ENCODE measurements at regions not wholly inside any gene's neighbourhood (a gene's known extent, or its start where the extent isn't known, plus 50 kb on each side); places are given as distances from the start of the nearest gene placed in this dataset.

GRCh38 chr12:92505254-92506231 is 197.2 kb upstream of the PLEKHG7 start:
- intact Hi-C loops (cut with micrococcal nuclease) = loop anchor here (1.0 to 5.0 kb wide), 7 partner anchors 11 to 1123 kb away; no protein-coding TSS in a partner anchor

DNA sequence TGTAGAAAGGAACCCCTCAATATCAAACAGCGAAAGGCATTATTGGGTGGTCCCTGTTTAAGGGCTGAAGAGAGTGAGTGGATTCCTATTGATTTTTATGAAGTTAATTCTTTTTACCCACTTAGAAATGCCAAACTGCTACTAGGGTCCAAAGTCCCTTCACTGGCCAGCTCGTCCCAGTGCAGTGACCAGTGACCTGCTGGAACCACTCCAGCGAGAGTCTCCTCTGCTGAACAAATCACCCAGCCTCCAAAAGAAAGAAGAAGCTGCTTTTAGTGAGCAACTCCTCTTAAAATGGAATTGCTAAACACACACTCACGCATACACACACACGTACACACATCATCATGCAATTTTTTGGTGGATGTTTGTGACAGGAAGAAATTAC is 198.2 kb upstream of the PLEKHG7 start:
- intact Hi-C loops (cut with micrococcal nuclease) = loop anchor here (2.0 to 5.0 kb wide), 2 partner anchors 148 to 318 kb away; no protein-coding TSS in a partner anchor

GRCh38 chr12:92503971-92504593 is 198.7 kb upstream of the PLEKHG7 start:
- intact Hi-C loops (cut with micrococcal nuclease) = loop anchor here (1.0 to 5.0 kb wide), 3 partner anchors 52 to 317 kb away; no protein-coding TSS in a partner anchor

- intact Hi-C loops (cut with micrococcal nuclease) = loop anchor here (1.0 to 5.0 kb wide), 2 partner anchors 53 to 149 kb away; no protein-coding TSS in a partner anchor
These were observed 199.5 kb upstream of the PLEKHG7 start for GRCh38 chr12:92503029-92503931.

DNA sequence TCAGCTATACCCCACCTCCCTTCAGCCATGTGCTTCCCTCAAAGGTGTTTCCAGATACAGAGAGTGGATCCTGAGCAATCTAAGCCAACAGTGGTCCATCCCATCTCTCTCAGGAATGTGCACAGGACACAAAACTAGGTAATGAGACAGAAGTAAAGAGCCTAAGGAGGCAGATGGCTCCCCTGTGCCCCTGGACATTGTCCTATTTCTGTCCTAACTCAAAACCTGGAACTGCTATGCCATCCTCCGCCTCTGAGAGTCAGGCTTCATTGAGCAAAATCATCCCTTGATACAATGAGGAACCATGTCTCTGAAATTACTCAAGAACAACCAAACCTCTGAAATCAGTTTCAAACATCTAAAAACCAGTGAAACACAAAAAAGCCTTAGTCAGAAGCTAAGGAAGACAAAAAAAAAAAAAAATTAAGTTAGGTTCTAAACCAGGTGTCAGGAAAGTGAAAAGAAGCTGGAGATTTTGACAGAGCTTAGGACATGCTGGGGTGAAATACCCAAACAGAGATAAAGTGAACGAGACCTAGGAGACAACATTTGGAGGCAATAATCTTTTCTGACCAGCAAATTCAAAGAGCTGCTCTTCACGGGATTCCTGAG is 200.3 kb upstream of the PLEKHG7 start:
- intact Hi-C loops (cut with micrococcal nuclease) = loop anchor here (1.0 to 5.0 kb wide), 3 partner anchors 54 to 150 kb away; no protein-coding TSS in a partner anchor

DNA sequence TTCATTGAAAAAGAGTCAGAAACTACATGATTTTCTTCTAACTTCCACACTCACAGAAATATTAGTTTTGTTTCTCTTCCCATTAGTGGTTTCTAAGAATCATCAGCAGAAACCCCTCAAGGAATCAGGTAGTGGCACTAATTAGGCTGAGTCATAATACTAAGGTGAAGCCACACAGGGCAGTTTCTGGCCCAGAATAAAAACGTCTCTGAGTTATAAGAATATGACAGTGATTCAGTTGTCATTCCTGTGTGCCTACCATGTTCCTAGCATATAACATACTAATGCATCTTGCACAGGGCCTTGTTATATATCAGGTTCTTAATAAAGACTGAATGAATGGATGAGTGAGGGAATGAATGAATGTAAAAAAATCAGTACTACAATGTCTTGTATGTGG is 206.0 kb upstream of the PLEKHG7 start:
- intact Hi-C loops (cut with micrococcal nuclease) = no loop called here

DNA sequence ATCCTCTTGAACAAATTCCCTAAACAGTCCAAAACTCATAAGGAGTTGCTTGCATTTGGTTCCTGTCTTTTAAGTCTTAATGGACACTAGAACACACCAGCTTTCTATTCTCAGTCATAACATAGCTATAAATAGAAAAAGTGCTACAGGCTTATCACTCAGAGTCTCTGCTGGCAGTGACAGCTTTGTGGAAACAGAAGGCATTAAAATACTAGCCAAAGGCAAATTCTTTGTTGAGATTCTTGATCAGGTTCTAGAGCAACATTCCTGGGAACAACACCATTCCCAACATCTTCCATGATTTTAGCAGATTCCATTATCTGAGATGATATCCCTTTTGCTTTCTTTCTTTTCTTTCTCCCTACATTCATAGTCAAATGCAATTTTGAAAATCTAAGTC is 207.7 kb upstream of the PLEKHG7 start:
- intact Hi-C loops (cut with micrococcal nuclease) = no loop called here

- intact Hi-C loops (cut with micrococcal nuclease) = no loop called here
These were observed 209.0 kb upstream of the PLEKHG7 start for GRCh38 chr12:92493816-92494215.

GRCh38 chr12:92492995-92493394 is 209.8 kb upstream of the PLEKHG7 start:
- intact Hi-C loops (cut with micrococcal nuclease) = no loop called here

DNA sequence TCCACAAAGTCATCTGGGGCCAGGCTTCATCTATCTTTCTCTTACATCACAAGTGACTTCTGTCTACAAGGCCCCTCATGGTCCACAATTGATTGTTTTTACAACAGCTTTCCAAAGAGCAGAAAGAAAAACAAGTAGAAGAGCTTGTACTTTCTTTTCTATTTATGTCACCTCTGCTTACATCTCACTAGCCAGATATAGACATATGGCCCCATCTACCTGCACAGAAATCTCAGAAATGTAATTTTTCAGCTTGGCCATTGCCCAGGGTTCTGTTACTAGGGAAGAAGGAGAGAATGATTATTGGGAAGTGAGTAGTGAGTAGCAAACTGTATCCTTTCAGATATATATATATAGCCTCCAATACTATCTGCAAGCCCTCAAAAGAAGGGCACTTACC is 210.5 kb upstream of the PLEKHG7 start:
- intact Hi-C loops (cut with micrococcal nuclease) = no loop called here

GRCh38 chr12:92489781-92490180 is 213.0 kb upstream of the PLEKHG7 start:
- intact Hi-C loops (cut with micrococcal nuclease) = no loop called here

DNA sequence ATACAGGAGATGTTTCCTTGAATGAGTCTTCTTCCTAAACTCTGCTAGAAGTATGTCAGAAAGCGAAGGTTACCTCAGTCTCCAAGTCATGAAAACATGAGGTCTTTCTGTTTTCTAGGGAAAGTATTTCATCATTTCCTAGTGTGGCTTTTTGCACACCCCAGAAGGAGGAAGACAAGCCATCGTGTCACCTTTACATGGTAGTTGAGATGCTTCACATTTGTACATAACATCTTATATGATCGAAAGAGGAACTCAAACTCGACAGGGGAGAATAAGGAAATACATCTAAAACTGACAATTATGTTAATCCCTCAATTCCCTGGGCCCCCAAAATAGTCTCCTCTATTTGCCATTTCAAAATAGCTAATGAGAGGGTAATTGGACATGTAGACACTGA is 214.1 kb upstream of the PLEKHG7 start:
- intact Hi-C loops (cut with micrococcal nuclease) = no loop called here

- intact Hi-C loops (cut with micrococcal nuclease) = no loop called here
These were observed 215.7 kb upstream of the PLEKHG7 start for GRCh38 chr12:92487138-92487485.

- intact Hi-C loops (cut with micrococcal nuclease) = no loop called here
These were observed 216.2 kb upstream of the PLEKHG7 start for GRCh38 chr12:92486443-92487137.

DNA sequence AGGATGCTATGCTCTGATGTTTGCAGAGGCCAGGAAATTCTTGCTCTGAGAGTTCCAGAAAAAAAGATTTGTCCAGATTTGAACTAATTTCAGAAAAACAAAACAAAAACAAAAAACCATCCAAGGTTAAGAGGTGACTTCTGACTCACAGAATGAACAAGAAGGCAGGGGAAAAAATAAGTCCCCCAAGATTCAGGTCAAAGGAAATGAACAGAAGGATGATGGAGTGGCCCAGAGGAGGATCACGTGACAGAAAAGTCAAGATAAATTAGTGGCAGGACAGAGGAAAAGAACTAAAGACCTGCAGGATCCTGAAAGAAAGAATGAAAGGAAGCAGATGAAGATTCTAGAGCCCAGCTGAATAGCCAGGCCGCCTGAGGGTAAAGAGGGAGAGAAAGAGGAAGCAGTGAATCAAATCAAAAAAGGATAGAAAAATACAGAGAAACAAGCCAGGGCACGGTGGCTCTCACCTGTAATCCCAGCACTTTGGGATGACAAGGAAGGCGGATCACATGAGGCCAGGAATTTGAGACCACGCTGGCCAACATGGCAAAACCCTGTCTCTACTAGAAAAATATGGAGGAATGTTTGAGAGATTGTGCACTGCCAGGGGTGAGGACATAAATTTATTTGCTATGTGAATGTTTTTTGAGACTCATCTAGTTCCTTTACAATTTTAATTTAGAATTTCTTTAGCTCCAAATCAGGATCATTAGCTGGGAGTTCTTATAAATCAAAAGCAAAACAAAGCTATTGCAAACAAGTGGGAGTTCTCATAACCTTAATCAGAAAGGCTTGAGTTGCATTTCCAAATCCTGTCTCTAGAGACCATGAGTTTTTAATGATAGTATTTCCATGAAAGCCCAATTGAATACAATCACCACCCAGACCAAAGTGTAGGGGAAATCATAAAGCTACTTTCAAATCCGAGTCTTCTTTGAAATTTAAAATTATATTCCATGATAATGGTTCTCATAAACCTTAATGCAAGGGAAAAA is 217.1 kb upstream of the PLEKHG7 start:
- intact Hi-C loops (cut with micrococcal nuclease) = no loop called here

- intact Hi-C loops (cut with micrococcal nuclease) = no loop called here
These were observed 220.2 kb upstream of the PLEKHG7 start for GRCh38 chr12:92482599-92482998.

DNA sequence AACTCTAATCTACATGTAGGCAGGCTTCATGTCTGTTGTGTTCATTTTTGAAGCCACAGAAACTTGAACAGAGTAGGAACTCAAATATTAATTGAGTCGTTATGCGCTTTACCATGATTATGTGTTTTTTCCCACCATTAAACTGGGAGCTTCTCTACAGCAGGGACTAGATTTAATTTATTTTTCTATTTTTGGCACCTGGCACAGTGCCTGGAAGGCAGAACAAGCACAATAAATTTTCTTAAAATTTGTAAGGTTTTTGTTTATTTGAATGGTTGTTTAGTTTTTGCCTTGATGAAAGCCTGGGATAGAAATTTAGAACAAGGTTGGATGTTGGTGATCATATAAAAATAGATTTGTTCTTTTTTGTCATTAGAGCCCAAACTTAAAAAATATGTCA is 221.7 kb upstream of the PLEKHG7 start:
- intact Hi-C loops (cut with micrococcal nuclease) = no loop called here

DNA sequence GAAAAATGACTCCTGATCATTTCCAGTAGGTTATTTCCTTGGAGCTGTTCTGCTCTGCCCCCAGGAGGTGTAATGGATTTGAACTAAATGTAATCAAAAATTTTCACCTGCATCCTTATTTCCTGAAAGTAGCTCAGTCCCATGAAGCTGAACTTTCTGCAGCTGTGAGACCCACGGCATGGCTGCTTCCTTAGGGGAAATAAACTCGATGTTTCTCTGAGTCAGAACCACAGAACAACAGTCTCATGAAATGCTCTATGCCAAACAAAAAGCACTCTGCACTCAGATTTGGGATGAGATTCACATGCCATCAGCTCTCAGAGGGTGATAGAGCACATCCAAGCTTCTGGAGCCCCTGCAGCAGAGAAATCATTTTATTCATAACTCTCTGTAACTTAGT is 224.1 kb upstream of the PLEKHG7 start:
- intact Hi-C loops (cut with micrococcal nuclease) = no loop called here

DNA sequence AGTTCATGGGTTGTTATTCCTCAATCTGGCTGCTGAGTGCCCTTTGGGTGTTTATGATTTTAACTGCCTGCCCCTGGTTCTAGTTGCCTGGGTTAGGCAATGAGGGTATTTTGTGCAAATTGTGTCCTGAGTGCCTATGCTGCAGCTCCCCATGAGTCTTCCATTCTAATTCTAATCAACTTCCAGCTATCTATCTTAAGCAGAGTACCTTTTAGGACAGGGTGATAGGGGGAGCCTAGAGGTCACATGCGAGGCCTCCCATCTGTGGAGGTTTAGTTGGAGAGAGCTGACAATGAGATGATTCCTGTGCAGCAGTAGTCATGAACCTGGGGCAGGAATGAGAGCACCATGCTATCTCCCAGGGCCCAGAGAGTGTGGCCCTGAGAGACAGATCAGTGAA is 225.9 kb upstream of the PLEKHG7 start:
- intact Hi-C loops (cut with micrococcal nuclease) = no loop called here
